ENCODE measurements at regions not wholly inside any gene's neighbourhood (a gene's known extent, or its start where the extent isn't known, plus 50 kb on each side); places are given as distances from the start of the nearest gene placed in this dataset.

DNA sequence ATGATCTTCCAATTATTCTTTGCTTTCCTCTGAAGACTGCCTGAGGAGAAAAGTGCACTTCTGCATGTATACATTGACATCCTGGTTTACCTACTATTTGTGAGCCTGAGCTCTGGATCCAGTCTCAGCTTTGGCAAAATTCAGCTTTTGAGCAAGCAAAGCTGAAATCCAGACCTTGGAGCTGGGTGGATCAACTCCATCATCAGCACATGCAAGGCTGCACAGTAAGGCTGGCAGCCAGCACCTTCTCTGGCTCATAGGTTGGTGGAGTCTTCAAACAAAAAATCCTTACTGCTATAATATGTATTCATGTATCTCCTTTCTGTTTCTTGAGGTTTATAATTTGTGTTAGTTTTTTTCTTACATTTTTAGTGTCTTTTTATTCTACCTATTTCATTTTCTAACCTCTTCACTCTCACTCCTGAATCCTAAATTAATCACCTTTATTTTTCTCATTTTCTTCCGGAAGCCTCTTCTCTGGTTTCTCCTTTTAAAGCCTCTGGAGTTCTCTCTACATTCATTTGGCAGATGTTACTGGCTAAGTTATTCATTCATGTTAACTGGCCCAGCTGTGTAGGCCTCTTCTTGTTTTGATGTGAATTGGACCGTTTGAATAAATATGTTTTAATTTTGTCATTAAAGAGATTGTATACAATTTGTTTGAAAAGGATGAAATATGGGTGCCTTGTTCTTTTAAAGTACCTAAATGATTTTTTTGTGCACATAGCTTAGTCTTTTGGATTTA, 224.8 kb downstream of the DACT1 start:
- no peaks in the 10 kb centered on the region for H3K36me3 ChIP-seq (ENCODE audit: control insufficient read depth, low read length)

DNA sequence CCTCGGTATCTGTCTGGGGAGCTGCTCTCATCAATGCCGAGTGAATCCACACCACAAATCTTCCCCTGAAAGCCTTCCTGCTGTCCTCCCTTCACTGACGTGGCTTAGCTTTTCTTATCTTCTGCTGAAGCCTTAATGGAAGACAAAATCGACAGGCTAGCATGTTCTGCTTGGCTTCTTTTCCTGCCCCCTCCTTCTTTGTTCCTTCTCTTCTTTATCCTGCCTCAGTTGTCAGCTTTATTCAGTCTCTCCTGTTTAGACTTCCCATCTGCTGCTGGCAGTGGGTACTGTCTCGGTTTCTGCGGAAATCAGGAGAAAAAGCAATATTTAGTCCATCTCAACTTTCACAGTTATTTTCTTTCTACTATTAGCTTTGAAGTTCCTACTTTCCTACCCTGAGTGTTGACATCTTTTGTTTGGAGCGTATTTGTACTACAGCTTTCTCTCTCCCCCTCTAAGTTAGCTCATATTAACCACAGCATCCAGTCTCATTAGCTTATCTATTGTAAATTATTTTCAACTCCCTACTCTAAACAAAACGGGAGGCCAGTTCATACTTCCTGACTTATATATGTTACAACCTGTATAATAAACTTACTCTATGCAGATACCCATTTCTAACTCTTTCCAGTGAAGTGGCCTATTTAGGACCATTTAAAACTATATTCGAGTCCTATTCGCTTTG, 226.0 kb downstream of the DACT1 start:
- Histone ChIP-seq H3K4me3 (ENCODE audit: low read length) (no peak overlapping the region), H3K36me3 (ENCODE audit: control insufficient read depth, low read length) (no peaks in the 10 kb centered on the region), H4K20me1 (ENCODE audit: control insufficient read depth, insufficient read depth, low read depth, low read length) (no peaks in the 10 kb centered on the region), H3K27ac (ENCODE audit: low read depth, low read length) (no peak overlapping the region), H3K27me3 (ENCODE audit: control insufficient read depth, low read length) (no peaks in the 10 kb centered on the region), H3F3A (ENCODE audit: control insufficient read depth, insufficient read depth) (no peaks in the 10 kb centered on the region), H3K4me1 (ENCODE audit: control insufficient read depth, low read length) (no peaks in the 10 kb centered on the region), H3K9me2 (replicated peaks; ENCODE audit: control insufficient read depth, low read length) (no peaks in the 10 kb centered on the region), H3K79me2 (ENCODE audit: control insufficient read depth, low read length) (no peaks in the 10 kb centered on the region), H3K9me3 (ENCODE audit: control insufficient read depth, insufficient read depth, low read length) (no peaks in the 10 kb centered on the region), H3K4me2 (ENCODE audit: low read length) (no peak overlapping the region)
- TF ChIP-seq, protein P1, sequence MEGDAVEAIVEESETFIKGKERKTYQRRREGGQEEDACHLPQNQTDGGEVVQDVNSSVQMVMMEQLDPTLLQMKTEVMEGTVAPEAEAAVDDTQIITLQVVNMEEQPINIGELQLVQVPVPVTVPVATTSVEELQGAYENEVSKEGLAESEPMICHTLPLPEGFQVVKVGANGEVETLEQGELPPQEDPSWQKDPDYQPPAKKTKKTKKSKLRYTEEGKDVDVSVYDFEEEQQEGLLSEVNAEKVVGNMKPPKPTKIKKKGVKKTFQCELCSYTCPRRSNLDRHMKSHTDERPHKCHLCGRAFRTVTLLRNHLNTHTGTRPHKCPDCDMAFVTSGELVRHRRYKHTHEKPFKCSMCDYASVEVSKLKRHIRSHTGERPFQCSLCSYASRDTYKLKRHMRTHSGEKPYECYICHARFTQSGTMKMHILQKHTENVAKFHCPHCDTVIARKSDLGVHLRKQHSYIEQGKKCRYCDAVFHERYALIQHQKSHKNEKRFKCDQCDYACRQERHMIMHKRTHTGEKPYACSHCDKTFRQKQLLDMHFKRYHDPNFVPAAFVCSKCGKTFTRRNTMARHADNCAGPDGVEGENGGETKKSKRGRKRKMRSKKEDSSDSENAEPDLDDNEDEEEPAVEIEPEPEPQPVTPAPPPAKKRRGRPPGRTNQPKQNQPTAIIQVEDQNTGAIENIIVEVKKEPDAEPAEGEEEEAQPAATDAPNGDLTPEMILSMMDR (IDR thresholded peaks at IDR 0.05; ENCODE audit: low read depth, low read length, poor library complexity, severe bottlenecking), result no peak
- TF ChIP-seq EZH2phosphoT487 (IDR thresholded peaks at IDR 0.05; ENCODE audit: borderline replicate concordance, low read length), result no peak

More for the DNA sequence above, 224.8 kb downstream of the DACT1 start:
- no peaks in the 10 kb centered on the region for H3K9me3 ChIP-seq (ENCODE audit: control insufficient read depth, insufficient read depth, low read length)
- no peak for TF ChIP-seq EZH2phosphoT487 (IDR thresholded peaks at IDR 0.05; ENCODE audit: borderline replicate concordance, low read length)
- TF ChIP-seq, protein P1 (IDR thresholded peaks at IDR 0.05; ENCODE audit: low read depth, low read length, poor library complexity, severe bottlenecking), result no peak
- no peaks in the 10 kb centered on the region for H3K79me2 ChIP-seq (ENCODE audit: control insufficient read depth, low read length)
- H4K20me1 ChIP-seq (ENCODE audit: control insufficient read depth, insufficient read depth, low read depth, low read length), result no peaks in the 10 kb centered on the region
- no peaks in the 10 kb centered on the region for H3K27me3 ChIP-seq (ENCODE audit: control insufficient read depth, low read length)
- H3K9me2 ChIP-seq (replicated peaks; ENCODE audit: control insufficient read depth, low read length), result no peaks in the 10 kb centered on the region
- no peak overlapping the region for H3K27ac ChIP-seq (ENCODE audit: low read depth, low read length)
- no peaks in the 10 kb centered on the region for H3K4me1 ChIP-seq (ENCODE audit: control insufficient read depth, low read length)
- H3F3A ChIP-seq (ENCODE audit: control insufficient read depth, insufficient read depth), result no peaks in the 10 kb centered on the region
- H3K4me2 ChIP-seq (ENCODE audit: low read length), result no peak overlapping the region
- H3K4me3 ChIP-seq (ENCODE audit: low read length), result no peak overlapping the region

DNA sequence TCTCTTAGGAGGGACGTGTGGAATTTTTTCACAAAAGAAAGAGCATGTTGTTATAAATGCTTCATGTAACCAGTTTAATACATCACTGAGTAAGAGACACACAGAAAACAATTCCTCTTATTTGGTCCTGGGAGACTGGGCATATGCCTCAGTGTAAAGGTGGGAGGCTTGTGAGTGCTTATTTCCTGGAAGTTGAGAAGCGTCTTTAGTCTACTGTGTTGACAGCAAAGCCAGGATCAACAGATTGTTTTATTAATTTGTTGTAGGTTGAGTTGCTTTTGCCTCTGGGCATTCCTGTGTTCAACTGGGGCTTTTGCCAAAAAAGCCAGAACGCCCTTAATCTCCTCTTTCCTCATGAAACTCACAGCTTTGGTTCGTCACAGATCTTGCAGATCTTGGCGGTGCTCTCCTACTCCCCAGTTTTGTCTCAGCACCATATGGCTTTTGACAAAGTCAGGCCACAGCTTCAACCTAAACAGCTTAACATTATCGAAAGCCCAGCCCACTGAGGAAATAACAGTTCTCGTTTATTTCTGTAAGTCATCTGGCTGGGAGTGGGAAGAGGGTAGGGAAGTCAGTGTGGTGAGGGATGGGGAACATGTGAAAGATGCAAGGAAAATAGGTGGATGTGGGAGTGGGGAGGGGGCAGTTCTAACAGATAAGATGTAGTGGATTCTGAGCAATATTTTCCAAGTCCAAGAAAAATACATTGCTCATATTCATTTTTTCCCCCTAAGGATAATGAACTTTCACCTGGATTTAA, 227.2 kb downstream of the DACT1 start:
- Histone ChIP-seq H3K27me3 (ENCODE audit: control insufficient read depth, low read length) (no peaks in the 10 kb centered on the region), H3K9me3 (ENCODE audit: control insufficient read depth, insufficient read depth, low read length) (no peaks in the 10 kb centered on the region), H3K4me1 (ENCODE audit: control insufficient read depth, low read length) (no peaks in the 10 kb centered on the region), H3K79me2 (ENCODE audit: control insufficient read depth, low read length) (no peaks in the 10 kb centered on the region), H3K4me3 (ENCODE audit: low read length) (no peak overlapping the region), H3K27ac (ENCODE audit: low read depth, low read length) (no peak overlapping the region), H3K4me2 (ENCODE audit: low read length) (no peak overlapping the region), H3K9me2 (replicated peaks; ENCODE audit: control insufficient read depth, low read length) (no peaks in the 10 kb centered on the region), H4K20me1 (ENCODE audit: control insufficient read depth, insufficient read depth, low read depth, low read length) (no peaks in the 10 kb centered on the region), H3F3A (ENCODE audit: control insufficient read depth, insufficient read depth) (no peaks in the 10 kb centered on the region), H3K36me3 (ENCODE audit: control insufficient read depth, low read length) (no peaks in the 10 kb centered on the region)
- no peak for TF ChIP-seq EZH2phosphoT487 (IDR thresholded peaks at IDR 0.05; ENCODE audit: borderline replicate concordance, low read length)
- TF ChIP-seq, protein P1 (IDR thresholded peaks at IDR 0.05; ENCODE audit: low read depth, low read length, poor library complexity, severe bottlenecking), result no peak

Measured in DOHH2 (cell line).